GM12875 (cell line): ENCODE measurements at regions not wholly inside any gene's neighbourhood (a gene's known extent, or its start where the extent isn't known, plus 50 kb on each side); places are given as distances from the start of the nearest gene placed in this dataset.

Experiments
- H3K4me3 ChIP-seq: one replicate; pipeline ENCODE4 v1.5.1; 2011; ENCODE audit warnings: low read depth, low read length, control low read depth
- CTCF ChIP-seq: IDR thresholded peaks from 2 replicates; pipeline ENCODE4 v1.5.1; 2011; ENCODE audit warnings: low read depth, mild to moderate bottlenecking, control low read depth, inconsistent platforms, low read length, moderate library complexity, borderline replicate concordance; ENCODE audit not compliant: insufficient read depth

GRCh38 chr2:236871500-236872001, 214.1 kb upstream of the COPS8 start:
- no peak overlapping the region for H3K4me3 ChIP-seq
- TF ChIP-seq CTCF, result no peak

GRCh38 chr2:236872015-236872414, 213.7 kb upstream of the COPS8 start:
- TF ChIP-seq CTCF, result no peak
- H3K4me3 ChIP-seq, result no peak overlapping the region

GRCh38 chr2:236872981-236873380, 212.7 kb upstream of the COPS8 start:
- TF ChIP-seq CTCF, result no peak
- no peak overlapping the region for H3K4me3 ChIP-seq

GRCh38 chr2:236873636-236874035, 212.1 kb upstream of the COPS8 start:
- no peak overlapping the region for H3K4me3 ChIP-seq

GRCh38 chr2:236874866-236875481, 210.7 kb upstream of the COPS8 start:
- H3K4me3 ChIP-seq, result no peak overlapping the region
- no peak for TF ChIP-seq CTCF

More at GRCh38 chr2:236873636-236874035, 212.1 kb upstream of the COPS8 start:
- no peak for TF ChIP-seq CTCF

GRCh38 chr2:236875906-236876505, 209.7 kb upstream of the COPS8 start:
- no peak for TF ChIP-seq CTCF

GRCh38 chr2:236876642-236877041, 209.0 kb upstream of the COPS8 start:
- H3K4me3 ChIP-seq, result no peak overlapping the region
- no peak for TF ChIP-seq CTCF

More at GRCh38 chr2:236875906-236876505, 209.7 kb upstream of the COPS8 start:
- H3K4me3 ChIP-seq, result no peak overlapping the region
